ENCODE measurements at regions not wholly inside any gene's neighbourhood (a gene's known extent, or its start where the extent isn't known, plus 50 kb on each side); places are given as distances from the start of the nearest gene placed in this dataset.
"Not testable (repeated sequence)": the region's sequence is repeated elsewhere in the genome, so short reads cannot be mapped to it uniquely, and the experiment has no call there.

DNA sequence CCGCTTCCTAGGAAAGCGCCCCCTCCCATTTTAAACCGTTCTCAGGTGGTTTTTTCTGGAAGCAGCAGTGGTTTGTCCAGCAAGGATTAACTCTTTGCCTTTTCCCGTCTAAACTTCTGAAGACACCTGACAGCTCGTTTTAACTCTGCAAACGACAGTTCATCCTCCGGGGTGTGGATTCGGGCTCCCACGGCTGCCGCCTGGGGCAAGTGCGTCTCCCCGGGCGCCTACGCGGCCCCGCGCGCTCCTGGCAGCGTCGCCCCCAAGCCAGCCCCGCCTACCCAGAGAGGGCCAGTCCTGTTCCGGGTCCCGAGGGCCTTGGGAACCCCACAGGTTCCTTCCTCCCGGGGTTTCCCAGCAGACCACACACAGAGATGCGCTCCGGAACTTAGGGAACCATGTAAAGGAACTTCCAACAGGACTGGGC lies 54.4 kb downstream of the PRR18 start:
- DNase-seq (ENCODE audit: low spot score), result no peak

DNA sequence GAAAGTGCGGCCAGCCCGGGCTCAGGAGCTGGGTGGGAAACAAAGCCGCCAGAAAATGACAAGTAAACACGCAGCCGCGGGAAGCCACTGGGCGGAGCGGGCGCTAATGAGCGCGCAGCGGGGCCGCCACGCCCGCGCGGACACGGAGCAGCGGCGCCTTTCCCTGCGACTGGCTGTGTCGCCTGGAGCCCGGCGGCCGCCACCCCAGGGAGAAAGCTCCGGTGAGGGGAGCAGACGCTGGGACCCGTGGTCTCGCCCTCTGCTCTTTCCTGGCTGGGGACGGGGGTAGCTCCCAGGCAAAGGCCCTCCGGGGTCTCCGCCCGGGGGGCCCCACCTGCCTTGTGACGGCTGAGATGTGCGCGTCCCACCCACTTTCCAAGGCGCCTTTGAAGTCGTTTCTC lies 54.9 kb downstream of the PRR18 start:
- DNase-seq (ENCODE audit: low spot score), result no peak

DNA sequence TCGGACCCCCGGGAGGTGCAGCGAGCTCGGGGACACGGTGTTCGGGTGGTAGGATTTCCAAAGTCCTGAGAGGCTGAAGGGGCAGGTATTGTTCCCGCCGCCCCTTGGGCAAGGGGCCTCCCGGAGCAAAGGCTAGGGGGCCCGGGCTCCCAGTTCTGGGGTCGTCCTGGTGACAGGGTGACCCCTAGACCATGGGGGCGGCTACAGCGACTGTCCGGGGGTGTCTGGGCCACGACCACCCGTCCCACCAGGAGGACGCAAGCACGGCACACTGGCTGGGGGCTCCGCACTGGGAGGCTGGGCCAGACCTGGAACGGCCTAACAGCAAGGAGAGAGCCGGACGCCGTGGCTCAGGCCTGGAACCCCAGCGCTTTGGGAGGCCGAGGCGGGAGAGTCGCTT lies 55.6 kb downstream of the PRR18 start:
- DNase-seq (ENCODE audit: low spot score), result no peak

DNA sequence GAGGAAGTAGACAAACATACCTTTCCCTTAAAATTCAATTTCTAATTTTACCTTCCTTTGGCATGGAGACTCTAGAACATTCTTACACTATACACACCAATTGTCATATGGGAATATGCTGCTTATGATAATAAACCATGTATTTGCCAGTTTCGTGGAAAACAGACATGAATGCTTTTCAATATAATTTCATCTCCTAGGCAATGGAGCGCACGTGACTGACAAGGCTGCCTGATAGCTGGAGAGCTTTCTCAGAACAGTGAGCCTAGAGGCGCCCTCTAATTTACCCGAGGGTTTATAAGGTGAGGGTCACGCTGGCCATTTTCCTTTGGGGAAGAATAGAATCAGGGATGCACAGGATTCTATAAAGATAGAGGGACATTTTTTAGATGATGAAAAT lies 56.5 kb downstream of the PRR18 start:
- DNase-seq (ENCODE audit: low spot score), result no peak

DNA sequence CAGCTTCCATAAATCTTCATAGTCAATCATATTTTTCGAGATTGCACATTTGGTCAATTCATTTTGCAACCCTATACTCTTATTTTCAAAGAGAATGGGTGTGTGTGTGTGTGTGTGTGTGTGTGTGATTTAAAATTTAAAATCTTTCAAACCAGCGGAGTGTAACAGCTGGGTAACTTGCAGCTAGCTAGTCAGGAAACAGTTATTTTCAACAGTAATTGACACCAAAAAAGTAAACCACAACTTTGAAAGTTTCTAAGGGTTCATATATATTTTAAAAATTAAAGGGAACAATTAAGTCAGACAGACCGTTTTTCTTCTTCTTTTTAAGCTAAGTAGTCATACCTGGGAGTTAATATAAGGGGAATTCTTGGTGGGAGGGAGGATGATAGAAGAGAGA lies 57.0 kb downstream of the PRR18 start:
- no peak for DNase-seq (ENCODE audit: low spot score)

DNA sequence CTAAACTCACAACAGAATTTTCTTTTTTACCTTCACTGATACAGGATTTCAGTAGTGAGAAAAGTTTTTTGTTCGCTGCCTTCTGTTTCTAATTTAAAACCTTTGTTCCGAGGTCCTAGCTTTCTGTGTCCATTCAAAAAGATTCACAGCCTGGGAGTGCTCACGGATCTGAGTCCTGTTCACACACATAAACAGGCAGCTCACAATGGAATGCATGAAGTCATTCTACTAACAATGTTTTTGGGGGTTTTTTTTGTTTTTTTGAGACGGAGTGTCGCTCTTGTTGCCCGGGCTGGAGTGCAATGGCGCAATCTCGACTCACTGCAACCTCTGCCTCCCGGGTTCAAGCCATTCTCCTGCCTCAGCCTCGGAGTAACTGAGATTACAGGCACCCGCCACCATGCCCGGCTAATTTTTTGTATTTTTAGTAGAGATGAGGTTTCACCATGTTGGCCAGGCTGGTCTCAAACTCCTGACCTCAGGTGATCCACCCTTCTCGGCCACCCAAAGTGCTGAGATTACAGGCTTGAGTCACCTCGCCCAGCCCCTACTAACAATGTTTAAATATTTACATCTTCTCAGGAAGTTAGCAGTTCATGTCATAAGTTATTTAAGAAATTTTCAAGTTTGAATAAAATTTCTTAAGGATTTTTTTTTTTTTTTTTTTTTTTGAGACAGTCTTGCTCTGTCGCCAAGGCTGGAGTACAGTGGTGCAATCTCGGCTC lies 59.0 kb downstream of the PRR18 start:
- DNase-seq (ENCODE audit: low spot score), result not testable (repeated sequence)

DNA sequence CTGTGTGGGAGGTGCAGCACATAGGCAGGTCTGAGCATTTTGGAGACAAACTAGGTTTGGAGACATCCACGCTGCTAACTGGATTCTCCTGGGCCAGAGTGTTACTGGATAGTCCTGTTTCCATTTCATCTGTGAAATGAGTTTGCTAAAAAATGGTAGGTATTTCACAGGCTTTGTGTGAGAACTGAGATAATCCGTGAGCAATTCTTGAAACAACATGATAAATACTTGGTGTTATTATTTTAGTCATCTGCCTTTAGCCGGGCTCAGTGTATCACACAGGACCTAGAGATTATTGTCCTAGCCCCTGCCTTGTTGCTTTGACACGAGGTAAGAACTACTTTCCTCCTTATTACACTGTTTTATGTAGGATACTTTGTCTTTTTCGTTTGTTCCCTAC lies 63.0 kb downstream of the PRR18 start:
- DNase-seq (ENCODE audit: low spot score), result no peak

DNA sequence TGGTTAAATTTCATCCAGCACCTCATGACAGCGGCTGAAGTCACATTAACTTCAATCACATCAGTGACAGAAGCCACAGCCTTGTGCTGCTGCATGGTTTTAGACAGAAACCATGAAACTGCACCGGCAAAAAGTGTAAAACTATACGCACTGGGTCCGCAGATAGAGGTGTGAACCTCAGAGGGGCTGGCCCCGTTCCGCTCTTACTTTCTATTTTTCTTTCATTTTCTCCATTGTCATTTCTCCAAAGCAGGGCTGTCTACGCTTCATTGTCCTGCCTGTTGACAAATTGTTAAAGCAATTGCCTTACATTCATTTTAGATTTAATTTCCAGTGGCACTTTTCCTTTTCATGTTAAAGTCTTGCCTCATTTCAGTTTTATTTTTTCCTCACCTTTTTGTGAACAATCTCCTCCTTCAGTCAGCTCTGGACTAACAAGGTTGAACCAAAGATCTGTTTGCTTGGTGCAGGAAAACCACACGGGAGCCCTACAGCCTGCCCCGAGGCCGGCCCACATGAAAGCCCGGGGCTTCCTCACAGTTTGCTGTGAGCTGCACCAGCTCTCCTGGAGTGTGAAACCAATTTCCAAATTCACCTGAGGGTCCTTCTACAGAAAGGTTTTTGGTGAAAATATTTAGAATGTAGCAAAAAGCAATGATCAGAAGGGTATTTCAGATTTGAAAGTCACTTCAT lies 63.7 kb downstream of the PRR18 start:
- DNase-seq (ENCODE audit: low spot score), result peak; percentile 57

DNA sequence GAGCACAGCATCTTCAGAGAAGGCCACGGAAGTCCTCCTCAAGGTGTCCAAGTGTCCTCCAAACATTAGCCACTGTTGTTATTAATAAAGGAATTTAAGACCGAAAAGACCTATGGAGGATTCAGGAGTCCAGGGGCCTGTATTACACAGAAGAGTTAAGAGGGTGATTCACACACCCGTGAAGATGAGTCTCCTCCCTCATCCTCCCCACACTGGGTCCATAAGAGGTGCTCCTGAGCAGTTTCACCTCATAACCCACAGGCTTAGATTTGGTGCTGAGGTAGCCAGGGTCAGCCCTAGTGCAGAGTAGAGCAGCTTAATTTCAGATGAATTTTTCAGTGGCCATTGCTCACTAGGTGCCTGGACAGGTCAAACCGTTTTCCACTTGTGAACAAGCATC lies 65.3 kb downstream of the PRR18 start:
- no peak for DNase-seq (ENCODE audit: low spot score)

DNA sequence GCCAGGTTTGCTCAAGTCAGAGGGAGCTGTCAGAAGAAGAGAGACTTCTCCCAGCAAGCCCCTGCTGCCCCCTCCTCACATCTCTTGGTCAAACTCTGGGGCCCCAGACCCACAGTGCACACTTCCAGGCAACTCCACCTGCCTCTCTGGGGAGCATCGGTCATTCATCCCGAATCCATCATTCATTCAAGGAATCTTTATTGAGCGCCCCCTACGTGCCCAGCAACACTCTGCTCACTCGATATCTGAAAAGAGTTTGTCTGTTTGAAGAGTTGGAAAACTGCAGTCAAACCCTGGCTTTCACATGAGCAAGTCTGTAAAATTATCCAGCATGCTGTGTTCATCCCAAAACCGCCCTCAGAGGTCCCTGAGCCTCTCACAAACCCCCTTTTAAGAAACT lies 66.2 kb downstream of the PRR18 start:
- DNase-seq (ENCODE audit: low spot score), result no peak

DNA sequence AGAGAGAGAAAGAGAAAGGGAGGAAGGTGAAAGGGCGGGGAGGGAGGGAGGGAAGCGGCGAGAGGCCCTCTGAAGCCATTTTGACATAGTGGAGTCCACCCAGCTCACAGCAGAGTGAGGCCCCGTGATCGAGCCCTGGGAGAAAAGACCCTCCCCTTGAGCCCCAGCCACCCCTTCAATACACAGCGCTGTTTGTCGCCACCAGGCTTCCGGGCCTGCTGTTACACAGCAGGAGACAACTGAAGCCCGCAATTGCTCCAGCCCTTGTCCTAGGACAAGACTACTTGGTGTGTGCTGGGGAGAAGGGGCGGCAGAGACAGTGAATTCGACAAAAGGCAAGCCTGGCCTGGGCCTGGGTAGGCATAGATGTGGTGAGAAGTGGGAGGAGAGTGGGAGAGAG lies 67.3 kb downstream of the PRR18 start:
- DNase-seq (ENCODE audit: low spot score), result no peak

DNA sequence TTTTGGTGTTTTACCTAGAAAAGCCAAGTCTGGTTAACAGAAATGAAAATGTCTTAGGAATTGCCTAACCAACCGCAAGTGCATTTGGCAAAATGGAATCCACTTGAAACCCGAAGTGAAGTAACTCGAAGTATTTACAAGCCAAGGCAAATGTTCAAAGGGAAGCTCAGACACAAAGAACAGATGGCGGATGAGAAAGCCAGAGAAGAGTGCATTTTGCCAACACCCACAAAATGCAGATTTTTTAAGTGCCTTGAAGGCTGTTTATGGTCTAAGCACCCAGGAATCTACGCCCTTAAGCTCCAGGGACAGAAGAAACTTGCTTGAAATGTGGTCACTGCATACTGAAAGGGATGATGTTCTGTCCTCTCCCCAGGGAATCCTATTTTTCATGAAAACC lies 70.0 kb upstream of the TBXT start:
- no peak for DNase-seq (ENCODE audit: low spot score)

DNA sequence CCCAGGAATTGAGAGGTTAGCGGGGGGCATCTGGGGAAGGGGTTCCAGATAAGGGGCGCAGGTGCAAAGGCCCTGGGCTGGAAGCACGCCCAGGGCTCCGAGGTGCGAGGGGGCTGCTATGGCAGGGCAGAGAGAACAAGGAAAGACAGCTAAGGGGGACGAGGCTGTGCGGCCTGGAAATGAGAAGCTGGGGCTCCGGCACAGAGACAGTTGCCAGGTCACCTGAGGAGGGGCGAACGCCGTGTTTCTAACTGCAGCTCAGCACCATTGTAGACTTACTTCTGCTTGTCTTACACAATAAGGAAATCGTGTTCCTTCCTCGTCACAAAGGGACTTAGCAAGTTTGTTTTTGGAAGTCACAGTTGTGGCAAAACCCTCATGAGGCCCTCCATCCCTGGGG lies 68.9 kb upstream of the TBXT start:
- DNase-seq (ENCODE audit: low spot score), result no peak

DNA sequence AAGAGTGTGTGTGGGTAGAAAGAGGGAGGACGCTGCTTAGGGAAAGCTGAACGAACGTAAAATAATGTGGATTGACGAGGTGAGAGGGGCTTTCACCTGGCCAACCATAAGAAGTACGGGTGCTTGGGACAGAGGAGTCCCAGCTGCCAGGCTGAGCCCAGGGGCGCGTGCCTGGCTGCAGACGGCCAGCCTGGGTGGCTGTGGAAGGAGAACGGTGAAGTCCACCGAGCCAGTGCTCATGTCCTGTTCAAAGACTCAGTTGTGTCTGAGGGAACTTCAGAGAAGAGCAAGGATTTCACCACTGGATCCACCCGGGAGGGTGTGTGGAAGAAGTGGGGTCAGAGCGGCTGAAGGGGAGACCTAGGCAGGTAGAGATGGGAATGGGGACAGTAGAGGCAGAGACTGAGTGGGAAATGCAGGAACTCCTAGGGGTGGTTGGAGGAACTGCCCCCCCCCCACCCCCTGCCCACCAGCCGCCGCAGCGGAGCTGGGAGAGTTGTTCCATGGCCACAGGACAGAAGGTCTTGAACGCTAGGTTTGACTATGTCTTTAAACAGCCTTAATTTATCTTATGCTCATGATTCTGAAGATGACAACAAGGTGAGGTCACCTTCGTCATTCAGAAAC lies 68.1 kb upstream of the TBXT start:
- no peak for DNase-seq (ENCODE audit: low spot score)

DNA sequence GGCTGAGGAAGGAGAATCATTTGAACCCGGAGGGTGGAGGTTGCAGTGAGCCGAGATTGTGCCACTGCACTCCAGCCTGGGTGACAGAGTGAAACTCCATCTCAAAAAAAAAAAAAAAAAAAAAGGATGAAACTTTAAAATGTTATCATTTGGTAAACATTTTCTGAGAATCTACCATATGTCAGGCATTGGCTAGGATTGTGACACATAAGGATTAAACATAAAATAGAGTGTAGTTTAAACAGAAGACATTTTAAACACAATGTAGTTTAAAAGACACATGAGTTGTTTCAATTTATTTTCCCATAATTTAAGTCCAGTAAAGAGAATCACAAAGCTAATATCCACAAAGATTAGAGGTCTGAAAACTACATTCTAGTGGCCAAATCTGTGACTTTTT lies 63.5 kb upstream of the TBXT start:
- DNase-seq (ENCODE audit: low spot score), result not testable (repeated sequence)

DNA sequence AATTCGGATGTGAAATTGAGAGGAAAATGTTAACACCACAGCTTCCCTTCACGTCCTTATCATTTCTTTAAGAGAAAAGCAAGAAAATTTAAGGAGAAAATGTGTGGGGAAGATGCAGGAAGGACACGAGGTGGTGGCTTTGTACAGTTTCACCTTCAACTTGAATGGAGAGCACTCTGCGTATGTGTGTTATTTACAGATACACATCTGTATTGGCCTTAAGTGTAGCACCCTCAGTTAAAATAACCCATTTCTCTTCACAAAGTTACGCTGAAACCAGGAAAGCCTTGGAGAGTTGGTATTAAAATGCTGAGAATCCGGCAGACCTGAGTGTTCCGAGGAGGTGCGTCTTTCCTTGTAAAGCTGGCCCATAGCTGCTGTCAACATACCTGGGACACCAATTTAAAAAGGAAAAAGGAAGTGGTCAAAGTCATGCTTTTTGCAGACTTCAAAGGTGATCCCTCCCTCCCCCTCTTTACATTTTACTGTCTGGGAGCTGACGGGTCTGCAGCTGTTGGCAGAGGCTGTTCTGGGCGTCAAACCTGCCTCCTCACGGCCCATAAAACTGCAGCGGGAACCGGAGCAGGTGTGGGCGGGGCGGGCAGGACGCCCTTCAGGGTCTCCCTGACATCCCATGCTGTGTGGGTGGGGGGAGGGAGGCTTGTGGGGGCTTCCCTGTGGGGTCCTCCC lies 61.3 kb upstream of the TBXT start:
- DNase-seq (ENCODE audit: low spot score), result no peak

DNA sequence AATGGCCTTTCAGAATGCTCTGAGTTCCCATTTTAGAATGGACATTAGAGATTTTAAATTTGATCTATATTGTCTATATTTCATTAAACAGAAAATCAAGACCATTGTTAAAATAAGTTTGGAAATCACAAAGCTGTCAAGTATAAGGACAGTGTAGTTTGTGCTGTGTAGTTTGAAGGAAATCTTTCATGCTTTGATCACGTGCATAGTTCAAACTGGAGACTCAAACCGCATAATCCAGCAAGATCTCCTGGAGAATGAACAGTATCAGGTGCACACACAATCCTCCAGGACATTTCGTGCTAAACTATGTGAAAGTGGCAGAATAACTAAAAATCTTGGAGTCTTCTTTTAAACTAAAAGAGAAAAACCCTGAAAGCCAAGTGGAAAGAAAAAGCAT lies 60.8 kb upstream of the TBXT start:
- no peak for DNase-seq (ENCODE audit: low spot score)

DNA sequence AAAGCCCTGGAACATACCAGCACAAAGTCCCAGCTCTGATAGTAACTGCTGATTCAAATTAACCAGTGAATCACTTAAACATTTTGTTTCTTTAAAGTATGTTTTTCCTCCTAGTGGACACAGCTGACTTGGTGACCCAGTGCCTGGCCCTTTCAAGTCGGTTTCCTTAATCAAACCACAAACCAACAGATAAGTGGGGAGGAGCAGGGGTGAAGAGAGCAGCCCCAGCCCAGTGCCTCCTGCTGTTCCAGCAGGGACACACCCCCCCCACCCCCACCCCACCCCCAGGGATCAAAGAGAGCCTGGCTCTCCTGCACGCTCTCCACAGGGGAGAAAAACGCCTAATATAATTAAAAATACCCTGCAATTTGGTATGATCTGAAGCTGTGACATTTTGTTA lies 55.4 kb upstream of the TBXT start:
- no peak for DNase-seq (ENCODE audit: low spot score)

DNA sequence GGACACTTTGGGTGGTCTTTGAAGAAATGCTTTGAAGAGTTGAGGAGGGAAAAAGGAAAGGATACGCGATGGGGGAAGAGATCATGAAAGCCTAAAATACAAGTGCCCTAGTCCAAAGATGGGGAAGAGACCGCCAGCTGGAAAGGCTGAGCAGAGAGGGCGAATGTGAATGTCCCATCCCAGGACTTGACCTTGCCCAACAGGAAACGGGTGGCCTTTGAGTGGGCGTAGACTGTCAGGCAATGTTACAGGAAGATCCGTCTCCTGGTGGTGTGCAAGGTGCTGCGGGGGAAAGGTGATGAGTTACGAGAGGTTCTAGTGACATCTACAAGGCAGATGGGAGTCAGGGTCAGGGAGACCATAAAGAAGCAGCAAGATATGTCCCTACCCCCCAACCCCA lies 55.0 kb upstream of the TBXT start:
- no peak for DNase-seq (ENCODE audit: low spot score)

DNA sequence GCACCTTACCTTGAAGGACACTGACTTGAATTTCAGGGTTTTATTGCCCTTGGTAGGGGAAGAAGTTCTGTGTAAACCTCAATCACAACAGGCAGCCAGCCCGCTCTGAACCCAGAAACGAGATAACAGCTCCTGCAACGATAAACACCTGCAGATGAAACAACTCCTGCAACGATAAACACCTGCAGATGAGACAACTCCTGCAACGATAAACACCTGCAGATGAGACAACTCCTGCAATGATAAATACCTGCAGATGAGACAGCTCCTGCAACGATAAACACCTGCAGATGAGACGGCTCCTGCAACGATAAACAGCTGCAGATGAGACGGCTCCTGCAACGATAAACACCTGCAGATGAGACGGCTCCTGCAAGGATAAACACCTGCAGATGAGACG lies 54.0 kb upstream of the TBXT start:
- DNase-seq (ENCODE audit: low spot score), result no peak

DNA sequence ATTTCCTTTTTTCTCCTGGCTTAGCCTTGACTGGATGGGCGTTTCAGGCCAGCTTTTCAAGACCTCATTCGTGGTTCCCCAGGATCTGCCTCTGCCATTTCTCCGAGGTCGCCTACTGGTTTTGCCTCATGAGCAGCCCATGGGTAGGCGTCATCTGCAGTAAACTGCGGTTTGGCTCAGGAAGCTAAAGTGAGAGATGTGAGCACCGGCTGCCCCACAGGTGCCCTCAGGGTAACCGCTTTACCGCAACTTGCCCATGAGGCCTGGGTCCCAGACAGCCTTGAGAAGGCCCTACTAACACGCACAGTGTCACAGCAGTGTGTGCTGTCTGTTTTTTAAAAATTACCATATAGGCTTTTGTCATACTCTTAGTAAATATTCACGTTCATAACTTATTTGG lies 53.4 kb upstream of the TBXT start:
- peak; percentile 7 for DNase-seq (ENCODE audit: low spot score)
